Posterior vena cava (tissue), 2 donors: ENCODE measurements at regions not wholly inside any gene's neighbourhood (a gene's known extent, or its start where the extent isn't known, plus 50 kb on each side); places are given as distances from the start of the nearest gene placed in this dataset.

Experiments used
- DNase-seq: peaks from one replicate; pipeline ENCODE4 v3.0.0-alpha.2; 2020; ENCODE audit warnings: low spot score
- intact Hi-C, 2 donors: fragments of 100-400 bp; cut with DNase I; formaldehyde crosslinking; loops; one replicate each; pipeline versions ENCODE4 v1.14.1 to v1.14.2; 2022 to 2023
- donor health status: DM: yes; HTN: yes; CAD: no.
- donor health status: DM: yes; HTN: yes; CAD: no.

GRCh38 chr3:194075802-194076460, 60.0 kb upstream of the HES1 start:
- intact Hi-C loops = loop anchor here (5.0 to 10.0 kb wide), 2 partner anchors 56 to 71 kb away; no protein-coding TSS in a partner anchor
- DNase-seq = no peak

DNA sequence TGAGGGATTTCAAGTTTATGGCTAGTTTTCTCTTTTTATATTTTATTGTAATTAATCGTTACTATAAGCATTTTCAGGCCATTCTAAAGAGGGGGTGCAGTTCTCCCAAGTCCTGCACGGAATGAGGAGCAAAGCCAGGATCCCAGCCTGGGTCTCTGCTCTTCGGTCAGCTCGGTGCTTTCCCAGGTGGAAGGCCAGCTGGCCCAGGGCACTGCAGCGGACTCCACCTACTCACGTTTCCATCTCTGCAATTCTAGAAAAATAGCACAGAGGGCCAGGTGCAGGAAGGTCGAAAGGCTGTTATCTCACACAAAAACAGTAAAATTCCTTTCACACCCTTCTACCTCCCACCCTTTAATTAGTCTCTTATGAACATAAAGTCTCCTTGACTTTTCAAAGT, 59.5 kb upstream of the HES1 start:
- intact Hi-C loops = loop anchor here (5.0 to 10.0 kb wide), 2 partner anchors 56 to 72 kb away; no protein-coding TSS in a partner anchor

GRCh38 chr3:194077602-194078001, 58.3 kb upstream of the HES1 start:
- DNase-seq = no peak
- intact Hi-C loops = loop anchor here (5.0 to 10.0 kb wide), 2 partner anchors 55 to 73 kb away; no protein-coding TSS in a partner anchor

More for the DNA sequence above, 59.5 kb upstream of the HES1 start:
- DNase-seq = no peak

GRCh38 chr3:194078045-194078821, 57.7 kb upstream of the HES1 start:
- DNase-seq = no peak
- intact Hi-C loops = loop anchor here (5.0 to 10.0 kb wide), 2 partner anchors 54 to 73 kb away; no protein-coding TSS in a partner anchor

GRCh38 chr3:194079702-194080172, 56.2 kb upstream of the HES1 start:
- DNase-seq = no peak
- intact Hi-C loops = loop anchor here (5.0 to 10.0 kb wide), 2 partner anchors 53 to 75 kb away; no protein-coding TSS in a partner anchor

- intact Hi-C loops = no loop called here
- no peak for DNase-seq
These were observed 55.5 kb upstream of the HES1 start for GRCh38 chr3:194080436-194080835.

DNA sequence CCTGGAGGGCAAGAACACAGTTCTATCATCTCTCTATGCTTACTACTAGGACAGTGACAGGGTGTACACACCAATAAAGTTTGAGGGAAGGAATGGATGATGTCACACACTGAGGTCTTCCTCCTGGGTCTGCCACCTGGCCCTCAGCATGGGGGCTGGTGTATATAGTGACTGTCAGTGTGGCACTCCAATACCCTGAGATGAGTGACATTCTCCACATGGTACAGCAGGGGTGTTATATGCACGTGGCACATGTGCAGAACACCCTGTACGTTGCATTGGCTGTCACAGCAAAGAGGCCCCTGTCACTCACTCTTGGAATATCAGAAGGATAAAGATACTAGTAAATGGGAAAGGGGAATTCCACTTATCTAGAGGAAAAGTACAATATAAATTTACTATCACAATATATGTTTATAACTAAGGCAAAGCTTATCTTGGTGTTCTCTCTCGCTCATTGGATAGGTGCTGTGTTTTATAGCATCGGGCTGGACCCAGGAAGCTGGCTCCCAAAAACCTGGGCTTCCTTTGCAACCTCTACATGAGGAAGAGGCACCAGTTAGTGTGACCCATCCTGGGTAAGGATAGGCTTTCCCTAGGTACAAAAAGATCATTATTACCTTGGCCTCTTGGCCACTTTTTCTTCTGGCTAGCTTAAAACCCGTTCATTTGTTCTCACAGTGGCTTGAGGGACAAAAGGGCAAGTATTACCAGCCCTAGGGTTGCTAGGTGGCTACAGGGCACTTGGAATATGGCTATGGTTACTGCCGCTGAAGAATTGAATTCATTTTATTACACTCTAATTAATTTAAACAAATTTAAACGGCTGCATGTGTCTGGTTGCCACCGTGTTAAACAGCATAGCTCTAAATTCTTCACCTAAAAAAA, 54.8 kb upstream of the HES1 start:
- intact Hi-C loops = no loop called here
- DNase-seq = no peak

DNA sequence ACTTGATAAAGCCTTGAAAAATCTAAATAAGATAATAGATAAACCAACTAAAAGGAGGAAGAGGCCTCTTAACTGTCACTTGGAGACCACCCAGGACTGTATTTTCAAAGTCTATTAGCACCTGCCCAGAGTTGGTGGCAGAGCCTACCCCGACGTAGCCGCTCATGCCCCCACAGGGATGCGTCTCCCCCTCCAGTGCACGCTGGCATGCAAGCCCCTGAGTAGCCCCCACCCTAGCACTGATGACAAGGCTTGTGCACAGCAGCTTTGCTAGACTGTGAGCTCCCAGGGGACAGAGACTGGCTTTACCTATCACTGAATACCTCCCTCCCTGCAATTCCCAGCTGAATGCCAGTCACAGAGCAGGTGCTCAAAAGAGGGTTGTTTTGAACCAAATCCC, 54.1 kb upstream of the HES1 start:
- no peak for DNase-seq

GRCh38 chr3:194082743-194083636, 53.0 kb upstream of the HES1 start:
- DNase-seq = peak; percentile 85
- intact Hi-C loops = no loop called here

More for the DNA sequence above, 54.1 kb upstream of the HES1 start:
- intact Hi-C loops = no loop called here

- no peak for DNase-seq
- intact Hi-C loops = no loop called here
These were observed 52.2 kb upstream of the HES1 start for GRCh38 chr3:194083637-194084224.

GRCh38 chr3:194084284-194084683, 51.7 kb upstream of the HES1 start:
- intact Hi-C loops = no loop called here

More at GRCh38 chr3:194084284-194084683, 51.7 kb upstream of the HES1 start:
- DNase-seq = no peak
